ENCODE measurements at regions not wholly inside any gene's neighbourhood (a gene's known extent, or its start where the extent isn't known, plus 50 kb on each side); places are given as distances from the start of the nearest gene placed in this dataset.
"Not testable (repeated sequence)": the region's sequence is repeated elsewhere in the genome, so short reads cannot be mapped to it uniquely, and the experiment has no call there.

DNA sequence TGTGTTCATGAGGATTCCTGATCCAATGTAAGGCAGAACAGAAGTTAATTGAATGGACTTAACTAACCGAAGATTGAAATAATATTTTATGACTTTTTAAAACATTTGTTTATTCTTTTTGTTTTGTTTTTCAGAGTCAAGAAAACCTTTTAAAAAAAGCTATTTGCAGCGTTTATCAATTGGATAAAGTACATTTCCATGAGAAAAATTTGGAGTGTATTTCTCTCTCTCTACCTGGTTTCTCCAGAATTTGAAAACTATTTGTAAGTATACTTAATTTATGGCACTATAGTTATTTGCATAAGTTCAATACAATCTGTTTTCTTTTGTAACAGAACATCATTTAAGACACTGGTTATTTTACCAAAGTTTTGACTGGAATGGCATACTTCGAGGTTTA is 208.0 kb upstream of the UBL3 start:
- Mint-ChIP-seq H3K9me3 (ENCODE audit: insufficient read depth) (no peaks in the 10 kb centered on the region), H3K4me1 (no peaks in the 10 kb centered on the region), H3K27me3 (peaks cover 31% of the 10 kb centered on the region), H3K4me3 (no peak overlapping the region), H3K27ac (no peak overlapping the region)
- H3K4me3 ChIP-seq (ENCODE audit: control extremely low read depth in 1 of 5, extremely low read depth in 1 of 5, insufficient read depth in 1 of 5, low read depth in 2 of 5, low read length in 4 of 5), result no peak overlapping the region
- H2AFZ ChIP-seq (ENCODE audit: insufficient read depth, low read depth, low read length, poor library complexity, severe bottlenecking), result no peak overlapping the region
- H3K9ac ChIP-seq (ENCODE audit: low read length), result no peak overlapping the region
- intact Hi-C loops (cut with micrococcal nuclease), result no loop called here
- no peaks in the 10 kb centered on the region for H4K20me1 ChIP-seq (ENCODE audit: control insufficient read depth, insufficient read depth, low read length, poor library complexity, severe bottlenecking)
- POLR2A ChIA-PET, result no interaction called here
- TF ChIP-seq, protein P1, sequence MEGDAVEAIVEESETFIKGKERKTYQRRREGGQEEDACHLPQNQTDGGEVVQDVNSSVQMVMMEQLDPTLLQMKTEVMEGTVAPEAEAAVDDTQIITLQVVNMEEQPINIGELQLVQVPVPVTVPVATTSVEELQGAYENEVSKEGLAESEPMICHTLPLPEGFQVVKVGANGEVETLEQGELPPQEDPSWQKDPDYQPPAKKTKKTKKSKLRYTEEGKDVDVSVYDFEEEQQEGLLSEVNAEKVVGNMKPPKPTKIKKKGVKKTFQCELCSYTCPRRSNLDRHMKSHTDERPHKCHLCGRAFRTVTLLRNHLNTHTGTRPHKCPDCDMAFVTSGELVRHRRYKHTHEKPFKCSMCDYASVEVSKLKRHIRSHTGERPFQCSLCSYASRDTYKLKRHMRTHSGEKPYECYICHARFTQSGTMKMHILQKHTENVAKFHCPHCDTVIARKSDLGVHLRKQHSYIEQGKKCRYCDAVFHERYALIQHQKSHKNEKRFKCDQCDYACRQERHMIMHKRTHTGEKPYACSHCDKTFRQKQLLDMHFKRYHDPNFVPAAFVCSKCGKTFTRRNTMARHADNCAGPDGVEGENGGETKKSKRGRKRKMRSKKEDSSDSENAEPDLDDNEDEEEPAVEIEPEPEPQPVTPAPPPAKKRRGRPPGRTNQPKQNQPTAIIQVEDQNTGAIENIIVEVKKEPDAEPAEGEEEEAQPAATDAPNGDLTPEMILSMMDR (IDR thresholded peaks at IDR 0.05), result no peak
- WGBS (ENCODE audit: insufficient coverage), result no CpG with 5 or more reads among the region's 3 CpGs
- H3K79me2 ChIP-seq (ENCODE audit: control insufficient read depth, insufficient read depth, low read length), result no peaks in the 10 kb centered on the region
- peaks cover 0 to 9% (median 2%) of the 10 kb centered on the region in 3 donors for H3K9me3 ChIP-seq (ENCODE audit: control extremely low read depth in 1 of 3, control insufficient read depth in 2 of 3, insufficient read depth in 1 of 3, low read length in 2 of 3)
- H3K27me3 ChIP-seq (replicated peaks in 1 of 4; ENCODE audit: control extremely low read depth in 1 of 4, control insufficient read depth in 3 of 4, insufficient read depth in 4 of 4, low read length in 3 of 4), result peaks cover 0 to 4% (median 0%) of the 10 kb centered on the region in 4 experiments
- no peak overlapping the region for H3K27ac ChIP-seq (ENCODE audit: low read length in 2 of 2)
- no peak overlapping the region for H3K4me2 ChIP-seq (replicated peaks; ENCODE audit: low read depth, low read length, poor library complexity, severe bottlenecking)
- CTCF ChIA-PET, result no interaction called here
- no peaks in the 10 kb centered on the region for H3K4me1 ChIP-seq (ENCODE audit: control insufficient read depth in 2 of 2, insufficient read depth in 2 of 2, low read length in 2 of 2)
- ATAC-seq (ENCODE audit: low read depth) (no peak), DNase-seq (no peak)
- H3K36me3 ChIP-seq (replicated peaks in 1 of 2; ENCODE audit: control extremely low read depth in 1 of 2, control insufficient read depth in 1 of 2, extremely low read depth in 1 of 2, insufficient read depth in 2 of 2, low read length in 1 of 2), result no peaks in the 10 kb centered on the region

DNA sequence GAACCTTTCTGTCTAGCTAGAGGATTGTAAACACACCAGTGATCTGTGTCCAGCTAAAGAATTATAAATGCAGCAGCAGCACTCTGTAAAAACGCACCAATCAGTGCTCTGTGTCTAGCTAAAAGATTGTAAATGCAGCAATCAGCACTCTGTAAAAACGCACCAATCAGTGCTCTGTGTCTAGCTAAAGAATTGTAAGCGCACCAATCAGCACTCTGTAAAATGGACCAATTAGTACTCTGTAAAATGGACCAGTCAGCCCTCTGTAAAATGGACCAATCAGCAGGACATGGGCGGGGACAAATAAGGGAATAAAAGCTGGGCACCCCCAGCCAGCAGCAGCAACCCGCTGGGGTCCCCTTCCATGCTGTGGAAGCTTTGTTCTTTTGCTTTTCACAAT is 204.1 kb upstream of the UBL3 start:
- H3K4me3 ChIP-seq (ENCODE audit: control extremely low read depth in 1 of 5, extremely low read depth in 1 of 5, insufficient read depth in 1 of 5, low read depth in 2 of 5, low read length in 4 of 5); intact Hi-C loops (cut with micrococcal nuclease); H2AFZ ChIP-seq (ENCODE audit: insufficient read depth, low read depth, low read length, poor library complexity, severe bottlenecking); H3K9me3 Mint-ChIP-seq (ENCODE audit: insufficient read depth); ATAC-seq (ENCODE audit: low read depth); H3K79me2 ChIP-seq (ENCODE audit: control insufficient read depth, insufficient read depth, low read length); H4K20me1 ChIP-seq (ENCODE audit: control insufficient read depth, insufficient read depth, low read length, poor library complexity, severe bottlenecking); H3K27me3 ChIP-seq (replicated peaks in 1 of 4; ENCODE audit: control extremely low read depth in 1 of 4, control insufficient read depth in 3 of 4, insufficient read depth in 4 of 4, low read length in 3 of 4); CTCF ChIA-PET; H3K9ac ChIP-seq (ENCODE audit: low read length); H3K4me2 ChIP-seq (replicated peaks; ENCODE audit: low read depth, low read length, poor library complexity, severe bottlenecking); H3K27ac ChIP-seq (ENCODE audit: low read length in 2 of 2); H3K36me3 ChIP-seq (replicated peaks in 1 of 2; ENCODE audit: control extremely low read depth in 1 of 2, control insufficient read depth in 1 of 2, extremely low read depth in 1 of 2, insufficient read depth in 2 of 2, low read length in 1 of 2); H3K4me1 ChIP-seq (ENCODE audit: control insufficient read depth in 2 of 2, insufficient read depth in 2 of 2, low read length in 2 of 2); H3K4me3 Mint-ChIP-seq; H3K27ac Mint-ChIP-seq; H3K4me1 Mint-ChIP-seq; POLR2A ChIA-PET; H3K9me3 ChIP-seq (ENCODE audit: control extremely low read depth in 1 of 3, control insufficient read depth in 2 of 3, insufficient read depth in 1 of 3, low read length in 2 of 3); DNase-seq: not testable (repeated sequence)
- WGBS (ENCODE audit: insufficient coverage), result 73% methylated on average over 5 of the region's 5 CpGs
- peaks cover 18% of the 10 kb centered on the region for H3K27me3 Mint-ChIP-seq

All from B cell (primary cell).